ENCODE measurements at regions not wholly inside any gene's neighbourhood (a gene's known extent, or its start where the extent isn't known, plus 50 kb on each side); places are given as distances from the start of the nearest gene placed in this dataset.

DNA sequence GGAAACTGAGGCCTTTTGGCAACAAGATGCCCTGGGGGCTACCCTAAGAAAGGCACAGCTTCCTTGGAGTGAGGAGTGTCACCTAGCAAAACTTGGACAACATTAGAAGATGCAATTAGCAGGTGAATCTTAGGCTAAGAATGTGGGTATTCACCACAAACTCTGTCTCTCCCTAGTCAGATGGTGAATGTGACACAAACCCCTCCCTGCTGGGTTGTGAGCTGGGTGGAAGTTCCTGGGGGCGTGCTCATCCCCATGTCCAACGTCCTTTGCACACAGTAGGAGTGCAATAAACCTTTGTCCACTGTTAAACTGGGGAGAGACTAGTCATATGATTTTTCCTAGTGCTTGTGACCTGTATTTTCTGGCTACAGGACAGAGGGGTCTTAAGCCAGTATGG lies 67.1 kb upstream of the SH3GL3 start:
- H3K27ac ChIP-seq (ENCODE audit: insufficient read length, low read depth, low read length) = no peak overlapping the region
- no peaks in the 10 kb centered on the region for H3K27me3 ChIP-seq (ENCODE audit: insufficient read depth, low read length)
- no peak overlapping the region for H3K9ac ChIP-seq (ENCODE audit: extremely low read depth, insufficient read length, low read length)
- H3K56ac ChIP-seq (ENCODE audit: insufficient read length, low read depth, low read length) = no peak overlapping the region
- no peak overlapping the region for H3T11ph ChIP-seq (ENCODE audit: low read length)
- H4K5ac ChIP-seq (ENCODE audit: insufficient read length, low read depth, low read length) = no peak overlapping the region
- TF ChIP-seq, protein P1, sequence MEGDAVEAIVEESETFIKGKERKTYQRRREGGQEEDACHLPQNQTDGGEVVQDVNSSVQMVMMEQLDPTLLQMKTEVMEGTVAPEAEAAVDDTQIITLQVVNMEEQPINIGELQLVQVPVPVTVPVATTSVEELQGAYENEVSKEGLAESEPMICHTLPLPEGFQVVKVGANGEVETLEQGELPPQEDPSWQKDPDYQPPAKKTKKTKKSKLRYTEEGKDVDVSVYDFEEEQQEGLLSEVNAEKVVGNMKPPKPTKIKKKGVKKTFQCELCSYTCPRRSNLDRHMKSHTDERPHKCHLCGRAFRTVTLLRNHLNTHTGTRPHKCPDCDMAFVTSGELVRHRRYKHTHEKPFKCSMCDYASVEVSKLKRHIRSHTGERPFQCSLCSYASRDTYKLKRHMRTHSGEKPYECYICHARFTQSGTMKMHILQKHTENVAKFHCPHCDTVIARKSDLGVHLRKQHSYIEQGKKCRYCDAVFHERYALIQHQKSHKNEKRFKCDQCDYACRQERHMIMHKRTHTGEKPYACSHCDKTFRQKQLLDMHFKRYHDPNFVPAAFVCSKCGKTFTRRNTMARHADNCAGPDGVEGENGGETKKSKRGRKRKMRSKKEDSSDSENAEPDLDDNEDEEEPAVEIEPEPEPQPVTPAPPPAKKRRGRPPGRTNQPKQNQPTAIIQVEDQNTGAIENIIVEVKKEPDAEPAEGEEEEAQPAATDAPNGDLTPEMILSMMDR (conservative IDR thresholded peaks at IDR 0.05) = no peak
- H3K23me2 ChIP-seq (ENCODE audit: insufficient read length, low read depth, low read length, poor library complexity, severe bottlenecking) = peaks cover 3% of the 10 kb centered on the region
- no peak overlapping the region for H2AK5ac ChIP-seq (ENCODE audit: insufficient read length, low read length)
- no peaks in the 10 kb centered on the region for H4K20me1 ChIP-seq (ENCODE audit: control insufficient read depth, insufficient read depth, insufficient read length)
- H3K79me1 ChIP-seq (ENCODE audit: insufficient read depth, low read depth, low read length, poor library complexity, severe bottlenecking) = no peaks in the 10 kb centered on the region
- H3K27ac Mint-ChIP-seq = no peak overlapping the region
- peaks cover 11% of the 10 kb centered on the region for H3K27me3 Mint-ChIP-seq (ENCODE audit: low read depth)
- H3K23ac ChIP-seq (ENCODE audit: insufficient read length, low read depth, low read length) = no peak overlapping the region
- H3K36me3 Mint-ChIP-seq (ENCODE audit: insufficient read depth in 1 of 3, low read depth in 3 of 3) = peaks cover 0 to 5% (median 4%) of the 10 kb centered on the region in 3 experiments; a peak in 3 of 7 replicates
- H3K9me3 Mint-ChIP-seq = peaks cover 3 to 4% of the 10 kb centered on the region in 2 experiments; a peak in 3 of 5 replicates
- H2BK20ac ChIP-seq (ENCODE audit: low read depth, low read length, poor library complexity, severe bottlenecking) = no peak overlapping the region
- H2BK15ac ChIP-seq (ENCODE audit: low read depth, low read length) = no peak overlapping the region
- H3K9me3 ChIP-seq (ENCODE audit: control insufficient read depth, low read depth, low read length) = no peaks in the 10 kb centered on the region
- WGBS (ENCODE audit: extremely low coverage, insufficient read length, low lambda C conversion rate) = no CpG with 5 or more reads among the region's 2 CpGs
- H3K79me2 ChIP-seq (ENCODE audit: insufficient read depth, low read length) = no peaks in the 10 kb centered on the region
- H2AFZ ChIP-seq (ENCODE audit: low read length) = no peak overlapping the region
- H3K4me1 Mint-ChIP-seq = peaks cover 9 to 26% of the 10 kb centered on the region in 2 experiments
- no peak overlapping the region for H3K14ac ChIP-seq (ENCODE audit: insufficient read depth, low read length)
- no peak overlapping the region for H3K18ac ChIP-seq (ENCODE audit: insufficient read length, low read depth, low read length)
- no peak for DNase-seq
- H2BK5ac ChIP-seq (ENCODE audit: insufficient read length, low read length) = no peak overlapping the region
- H3K4me1 ChIP-seq (ENCODE audit: insufficient read depth, low read length) = peaks cover 3% of the 10 kb centered on the region; the same call in 1 of the 2 replicates
- H4K91ac ChIP-seq (ENCODE audit: insufficient read length, low read depth, low read length) = no peak overlapping the region
- no peak overlapping the region for H2BK12ac ChIP-seq (ENCODE audit: insufficient read length, low read depth, low read length)
- H2BK120ac ChIP-seq (ENCODE audit: low read depth, low read length, poor library complexity, severe bottlenecking) = no peak overlapping the region
- no peak overlapping the region for H3K4me2 ChIP-seq (ENCODE audit: insufficient read depth, insufficient read length, low read length)
- H3K4ac ChIP-seq (ENCODE audit: low read depth, low read length) = no peak overlapping the region
- no peak overlapping the region for H4K8ac ChIP-seq (replicated peaks; ENCODE audit: insufficient read length, low read depth, low read length)
- H3K4me3 Mint-ChIP-seq = no peak overlapping the region
